K562 (cell line): ENCODE measurements at regions not wholly inside any gene's neighbourhood (a gene's known extent, or its start where the extent isn't known, plus 50 kb on each side); places are given as distances from the start of the nearest gene placed in this dataset.

Experiments used
- CTCF ChIP-seq, 3 experiments: IDR thresholded peaks in 2 of 3; conservative IDR thresholded peaks in 1 of 3; 2 replicates each; pipeline ENCODE4 v1.5.1; 2011 to 2012; ENCODE audit warnings: low read length in 3 of 3, mild to moderate bottlenecking in 3 of 3, control low read depth in 2 of 3, improper control_type of control experiment in 1 of 3, inconsistent platforms in 1 of 3, low read depth in 1 of 3, mixed read lengths in 1 of 3, moderate library complexity in 1 of 3; ENCODE audit not compliant: insufficient read depth in 2 of 3
- NBN ChIP-seq: fragments of 450-650 bp; IDR thresholded peaks from 2 replicates; pipeline ENCODE4 v1.6.1; 2016; ENCODE audit warnings: low read depth, mild to moderate bottlenecking
- ZNF384 ChIP-seq: IDR thresholded peaks from 2 replicates; pipeline ENCODE4 v1.6.1; 2012; ENCODE audit warnings: low read depth, low read length, improper control_type of control experiment

- TF ChIP-seq CTCF (IDR thresholded peaks at IDR 0.05 in 2 of 3, conservative IDR thresholded peaks at IDR 0.05 in 1 of 3; ENCODE audit: insufficient read depth in 2 of 3, low read depth in 1 of 3, low read length in 3 of 3), result peak; percentile 8 to 43 (median 27); a peak in 3 of 6 replicates
- TF ChIP-seq NBN, result no peak
- no peak for TF ChIP-seq ZNF384
Measured at GRCh38 chr7:153948060-153948459, 104.1 kb upstream of the DPP6 start.
